ENCODE measurements at regions not wholly inside any gene's neighbourhood (a gene's known extent, or its start where the extent isn't known, plus 50 kb on each side); places are given as distances from the start of the nearest gene placed in this dataset.

- no peak for DNase-seq (ENCODE audit: low read depth)
- no peak overlapping the region for H3K4me3 ChIP-seq (ENCODE audit: low read depth, low read length)
- no peak for TF ChIP-seq CTCF (IDR thresholded peaks at IDR 0.05; ENCODE audit: insufficient read depth, low read depth, low read length, missing control alignments)
These were observed 101.3 kb downstream of the TMCO5A start for GRCh38 chr15:38035701-38036100.

GRCh38 chr15:38036790-38037338, 102.4 kb downstream of the TMCO5A start:
- no peak for TF ChIP-seq CTCF (IDR thresholded peaks at IDR 0.05; ENCODE audit: insufficient read depth, low read depth, low read length, missing control alignments)
- no peak overlapping the region for H3K4me3 ChIP-seq (ENCODE audit: low read depth, low read length)
- no peak for DNase-seq (ENCODE audit: low read depth)

GRCh38 chr15:38038659-38039442, 104.4 kb downstream of the TMCO5A start:
- no peak overlapping the region for H3K4me3 ChIP-seq (ENCODE audit: low read depth, low read length)
- no peak for TF ChIP-seq CTCF (IDR thresholded peaks at IDR 0.05; ENCODE audit: insufficient read depth, low read depth, low read length, missing control alignments)
- no peak for DNase-seq (ENCODE audit: low read depth)

GRCh38 chr15:38040615-38041014, 106.2 kb downstream of the TMCO5A start:
- no peak for TF ChIP-seq CTCF (IDR thresholded peaks at IDR 0.05; ENCODE audit: insufficient read depth, low read depth, low read length, missing control alignments)
- no peak overlapping the region for H3K4me3 ChIP-seq (ENCODE audit: low read depth, low read length)
- DNase-seq (ENCODE audit: low read depth): no peak

GRCh38 chr15:38041576-38041975, 107.1 kb downstream of the TMCO5A start:
- H3K4me3 ChIP-seq (ENCODE audit: low read depth, low read length): no peak overlapping the region
- TF ChIP-seq CTCF (IDR thresholded peaks at IDR 0.05; ENCODE audit: insufficient read depth, low read depth, low read length, missing control alignments): no peak
- DNase-seq (ENCODE audit: low read depth): no peak

- no peak overlapping the region for H3K4me3 ChIP-seq (ENCODE audit: low read depth, low read length)
- no peak for TF ChIP-seq CTCF (IDR thresholded peaks at IDR 0.05; ENCODE audit: insufficient read depth, low read depth, low read length, missing control alignments)
- no peak for DNase-seq (ENCODE audit: low read depth)
These were observed 107.8 kb downstream of the TMCO5A start for GRCh38 chr15:38042211-38042610.

Measured in GM12865 (cell line).